DMS79 (cell line): ENCODE measurements at regions not wholly inside any gene's neighbourhood (a gene's known extent, or its start where the extent isn't known, plus 50 kb on each side); places are given as distances from the start of the nearest gene placed in this dataset.

Experiments used
- DNase-seq: peaks from one replicate; lab custom pipeline; 2025; lab: John Stamatoyannopoulos, UW

DNA sequence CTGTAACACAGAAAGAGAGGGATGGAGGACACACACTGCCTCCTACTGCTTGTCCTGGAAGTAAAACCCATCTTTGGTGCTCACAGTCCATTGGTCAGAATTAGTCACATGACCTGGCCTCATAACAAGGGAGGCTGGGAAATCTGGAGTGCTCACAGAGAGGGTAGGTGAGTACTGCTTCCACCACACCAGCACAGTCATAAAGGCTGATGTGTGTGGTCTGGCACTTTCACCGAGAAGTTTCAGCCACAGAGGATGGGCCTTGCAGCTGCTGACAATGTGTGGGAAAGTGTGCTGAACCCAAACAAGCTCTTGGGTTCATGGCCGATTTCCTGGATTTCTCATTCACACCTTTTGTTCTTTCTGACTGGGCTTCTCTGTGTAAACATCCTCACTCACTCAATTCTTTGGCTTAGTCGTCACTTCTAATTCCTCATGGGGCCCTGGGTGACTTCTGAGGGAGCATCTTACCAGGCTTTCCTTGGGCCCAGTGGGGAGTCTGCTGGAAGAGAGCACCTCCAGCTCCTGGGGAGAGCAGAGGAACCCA lies 100.7 kb downstream of the ASB7 start:
- DNase-seq: no peak

DNA sequence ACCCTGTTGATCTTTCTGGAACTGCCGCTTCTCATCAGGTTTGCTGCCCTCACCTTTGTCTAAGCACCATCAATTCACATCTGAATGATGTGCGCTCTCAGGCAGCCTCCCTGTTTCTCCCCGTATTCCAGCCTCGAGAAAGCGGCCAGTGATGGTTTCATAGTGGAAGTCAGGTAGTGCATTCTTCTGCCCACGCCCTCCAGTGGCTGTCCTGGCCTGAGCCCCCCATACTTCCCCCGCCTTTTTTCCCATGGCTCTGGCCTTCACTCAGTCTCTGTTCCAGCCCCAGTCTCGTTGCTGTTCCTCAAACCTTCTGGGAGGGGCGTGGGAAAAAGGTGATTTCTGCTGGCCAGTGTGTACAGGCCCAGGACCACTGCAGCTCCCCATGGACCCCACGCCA lies 101.3 kb downstream of the ASB7 start:
- no peak for DNase-seq

DNA sequence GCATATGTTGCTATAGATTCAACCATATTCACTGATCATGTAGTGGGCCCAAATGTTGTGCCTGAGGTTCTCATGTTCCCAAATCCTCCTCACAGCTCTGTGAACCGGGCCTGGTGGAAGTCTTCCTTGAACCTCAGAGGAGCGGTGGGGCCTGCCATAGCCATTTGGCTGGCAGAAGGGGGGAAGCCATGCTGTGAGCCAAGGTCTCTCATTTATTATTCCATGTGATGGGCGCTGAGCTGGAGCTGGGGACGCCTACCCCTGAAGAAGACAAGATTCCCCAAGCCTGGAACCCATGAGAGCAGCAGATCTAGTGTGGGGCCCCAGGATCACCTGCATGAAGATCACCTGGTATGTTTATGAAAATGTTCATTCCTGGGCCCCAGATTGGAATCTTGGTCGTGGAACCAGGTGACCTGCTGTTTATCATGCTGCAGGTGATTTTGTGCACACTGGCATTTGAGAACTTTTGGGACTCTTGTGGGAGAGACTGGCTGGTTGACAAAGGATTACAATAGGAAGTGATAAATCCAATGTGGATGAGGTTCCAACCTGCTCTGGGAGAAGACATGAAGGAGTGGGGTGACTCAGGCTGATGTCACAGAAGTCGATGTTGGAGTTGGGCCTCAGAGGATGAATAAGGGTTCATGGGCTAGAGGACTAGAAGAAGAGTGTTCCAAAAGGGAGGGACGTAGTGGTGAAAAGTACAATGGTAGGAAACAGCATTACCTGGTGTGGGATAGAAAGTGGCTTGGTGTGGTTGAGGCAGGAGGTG lies 102.1 kb downstream of the ASB7 start:
- no peak for DNase-seq

DNA sequence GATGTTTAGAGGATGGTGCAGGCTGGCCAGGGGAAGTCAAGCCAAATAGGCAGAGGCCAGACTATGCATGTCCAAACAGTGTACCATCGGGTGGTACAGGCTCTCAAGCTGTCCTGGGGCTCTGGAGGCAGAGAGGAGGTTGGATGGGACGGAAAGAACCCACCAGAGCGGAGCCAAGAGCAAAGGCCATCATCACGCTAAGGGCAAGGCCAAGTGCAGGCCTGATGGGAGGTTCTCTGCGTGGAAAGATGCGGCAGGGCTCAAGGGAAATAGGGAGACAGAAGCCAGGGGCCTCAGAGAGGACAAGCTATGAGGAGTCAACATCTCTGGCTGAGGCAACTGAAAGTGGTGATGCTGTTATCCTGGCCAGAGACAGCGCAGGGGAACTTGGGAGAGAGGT lies 102.7 kb downstream of the ASB7 start:
- no peak for DNase-seq

DNA sequence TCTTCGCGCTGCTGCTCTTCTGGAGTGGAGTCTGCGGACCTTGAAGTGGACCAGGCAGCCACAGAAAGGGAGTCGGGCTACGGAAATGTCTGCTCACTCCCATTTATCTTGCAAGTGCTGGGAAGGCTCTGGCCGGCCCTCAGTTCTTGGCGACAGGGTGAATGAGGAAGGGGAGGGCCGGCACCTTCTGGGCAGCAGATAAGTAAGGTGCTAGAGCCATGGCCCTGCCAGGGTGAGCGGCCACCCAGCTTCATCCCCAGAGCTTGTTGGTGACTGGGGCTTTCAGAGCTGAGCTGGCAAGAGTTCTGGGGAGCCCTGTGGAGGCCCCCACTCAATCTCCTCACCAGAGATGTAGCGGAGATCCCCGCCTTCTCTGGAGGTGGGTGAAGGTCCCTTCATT lies 103.5 kb downstream of the ASB7 start:
- DNase-seq: no peak

DNA sequence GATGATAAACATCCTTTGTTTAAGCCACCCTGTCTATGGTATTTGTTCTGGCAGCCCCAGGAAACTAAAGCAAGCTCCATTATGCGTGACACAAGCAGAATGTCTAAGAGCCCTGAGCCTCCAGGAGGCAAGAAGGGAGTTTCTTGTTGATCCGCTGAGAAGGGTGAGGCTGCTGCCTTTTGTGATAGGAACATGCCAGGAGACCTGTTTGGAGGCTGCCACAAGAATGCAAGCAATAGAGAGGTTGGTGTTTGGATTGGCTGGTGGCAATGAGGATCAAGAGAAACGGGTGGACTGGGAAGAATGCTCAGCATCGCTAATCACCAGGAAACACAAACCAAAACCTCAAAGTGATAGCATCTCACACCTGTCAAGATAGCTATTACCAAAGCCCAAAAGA lies 104.8 kb downstream of the ASB7 start:
- DNase-seq: no peak

DNA sequence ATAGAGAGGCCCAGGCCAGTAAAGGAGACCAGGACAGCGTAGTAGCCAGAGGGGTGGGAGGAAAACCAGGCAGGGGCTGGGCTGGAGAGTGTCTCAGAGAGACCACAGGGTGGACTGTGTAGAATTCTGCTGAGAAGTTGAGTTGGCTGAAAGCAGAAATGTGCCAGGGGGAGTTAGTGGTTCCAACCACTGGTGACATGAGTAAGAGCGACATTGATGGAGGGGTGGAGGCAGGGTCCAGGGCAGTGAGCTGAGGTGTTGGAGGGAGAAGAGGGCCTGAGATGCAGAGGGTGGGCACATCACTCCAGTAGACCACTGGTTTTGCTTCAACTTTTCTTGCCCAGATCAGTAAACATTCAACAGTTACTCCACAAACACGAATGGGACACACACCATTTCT lies 106.5 kb downstream of the ASB7 start:
- no peak for DNase-seq

DNA sequence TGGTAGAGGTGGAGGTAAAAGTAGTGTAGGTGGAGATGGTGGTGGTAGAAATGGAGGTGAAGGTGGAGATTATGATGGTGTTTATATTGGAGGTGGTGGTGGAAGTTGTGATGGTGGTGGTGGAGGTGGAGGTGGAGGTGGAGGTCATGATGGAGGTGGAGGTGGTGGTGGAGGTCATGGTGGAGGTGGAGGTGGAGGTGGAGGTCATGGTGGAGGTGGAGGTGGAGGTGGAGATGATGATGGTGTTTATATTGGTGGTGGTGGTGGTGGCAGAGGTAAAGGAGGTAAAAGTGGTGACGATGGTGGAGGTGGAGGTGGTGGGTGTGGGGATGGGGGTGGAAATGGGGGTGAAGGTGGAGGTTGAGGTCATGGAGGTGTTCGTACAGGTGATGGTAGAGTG lies 107.8 kb downstream of the ASB7 start:
- DNase-seq: no peak

DNA sequence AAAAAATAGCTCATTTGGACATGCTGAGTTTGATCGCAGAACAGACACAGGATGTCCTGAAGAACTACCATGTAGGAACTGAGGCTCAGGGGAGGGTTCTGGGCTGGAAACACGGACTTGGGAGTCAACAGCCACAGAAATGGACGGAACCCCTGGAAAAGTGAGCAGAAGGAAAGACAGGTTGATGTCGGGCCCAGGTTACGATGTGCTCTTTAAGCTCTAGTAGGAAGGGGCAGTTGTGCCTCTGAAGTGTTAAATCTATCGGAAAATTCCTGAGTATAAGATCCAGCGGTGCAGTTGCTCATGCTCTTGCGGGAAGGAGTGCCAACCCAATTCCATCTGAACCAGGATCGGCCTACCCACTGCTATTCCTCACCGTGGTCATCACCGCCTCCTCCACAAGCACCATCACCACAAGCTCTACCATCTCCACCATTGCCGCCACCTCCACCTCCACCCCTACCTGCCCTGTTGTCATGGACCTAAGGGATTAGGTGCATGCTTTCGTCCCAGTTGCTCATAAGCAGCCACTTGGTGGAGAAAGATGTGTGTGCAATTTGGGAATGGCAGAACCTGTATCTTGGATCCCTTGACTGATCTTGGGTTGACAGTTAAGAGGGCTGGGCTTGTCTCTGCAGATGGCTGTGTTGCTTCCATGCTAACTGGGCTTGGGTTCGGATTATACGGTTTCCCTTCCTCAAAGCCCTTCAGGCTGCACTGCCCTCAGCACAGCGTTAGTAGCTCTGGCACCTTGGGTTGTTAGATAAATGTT lies 108.5 kb downstream of the ASB7 start:
- DNase-seq: no peak

DNA sequence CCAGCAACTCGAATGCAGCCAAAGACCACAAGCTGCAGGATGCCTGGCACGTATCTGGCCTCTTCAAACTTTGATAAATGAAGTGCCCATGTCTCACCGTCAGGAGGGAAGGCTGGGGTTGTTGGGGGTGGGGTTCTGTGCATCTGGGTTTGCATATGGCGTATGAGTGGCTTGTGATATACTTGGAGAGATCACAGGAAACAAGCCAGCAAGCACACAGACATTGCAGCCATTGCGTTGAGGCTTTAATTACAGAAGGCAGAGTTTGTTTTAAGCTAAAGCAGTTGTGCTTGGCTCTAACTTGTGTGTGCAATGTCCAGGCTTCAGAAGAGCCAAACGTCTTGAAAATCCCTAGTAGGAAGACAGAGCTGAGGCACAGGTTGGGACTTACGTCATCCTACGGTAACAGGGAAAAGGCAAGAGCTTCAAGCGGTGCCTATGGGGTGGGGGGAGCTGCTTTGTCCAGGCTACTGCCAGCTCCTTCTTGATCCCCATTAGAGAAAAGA lies 109.2 kb downstream of the ASB7 start:
- DNase-seq: no peak

DNA sequence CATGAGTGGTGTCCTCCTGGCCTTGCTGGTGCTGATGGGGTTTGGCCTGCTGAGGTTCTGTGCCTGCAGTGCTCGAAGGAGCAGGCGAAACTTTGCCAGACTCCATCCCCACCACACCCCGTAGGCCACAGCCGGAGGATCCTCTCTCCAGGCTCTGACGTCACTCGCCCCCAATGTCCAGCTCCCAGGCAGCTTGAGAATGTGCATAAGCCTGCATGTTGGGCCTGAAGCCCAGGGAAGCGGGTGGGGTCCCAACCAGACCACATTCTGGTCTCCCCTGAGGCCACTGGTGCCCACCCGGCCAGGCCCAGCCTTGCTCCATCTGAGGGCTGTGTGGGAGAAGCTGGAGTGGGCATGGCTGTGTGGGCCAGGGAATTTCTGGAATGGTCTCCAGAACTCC lies 109.8 kb downstream of the ASB7 start:
- no peak for DNase-seq

DNA sequence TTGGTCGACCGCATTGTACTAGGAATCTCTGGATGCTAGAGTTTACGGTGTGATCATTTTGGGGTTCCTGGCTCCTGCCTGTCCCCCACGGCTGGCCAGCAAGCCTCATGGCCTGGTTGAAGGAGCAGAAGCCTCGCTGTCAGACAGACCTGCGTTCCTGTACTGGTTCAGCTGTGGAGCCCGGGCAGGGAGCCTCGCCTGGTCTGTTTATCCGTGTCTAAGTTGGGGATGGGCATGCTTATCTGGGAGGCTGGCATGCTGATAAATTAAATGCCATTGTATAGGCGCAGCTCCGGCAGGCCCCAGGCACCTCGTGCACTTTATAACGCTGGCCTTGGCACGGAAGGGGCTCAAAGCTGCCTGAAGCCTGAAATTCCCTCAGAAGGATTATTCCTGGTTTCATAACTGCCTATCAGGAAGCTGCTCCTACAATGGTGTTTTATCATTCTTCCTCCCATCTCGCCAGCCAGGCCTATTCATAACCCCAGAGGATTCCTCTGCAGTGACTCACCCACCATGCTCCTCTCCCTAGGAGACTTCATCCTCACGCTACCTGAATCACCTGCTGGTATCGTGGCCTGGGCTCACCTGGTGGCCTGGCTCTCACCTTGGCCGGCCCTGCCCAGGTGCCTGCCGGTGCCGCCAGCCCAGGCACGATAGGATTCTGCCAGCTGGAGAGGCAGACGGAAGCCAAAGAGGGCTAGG lies 110.9 kb downstream of the ASB7 start:
- no peak for DNase-seq

DNA sequence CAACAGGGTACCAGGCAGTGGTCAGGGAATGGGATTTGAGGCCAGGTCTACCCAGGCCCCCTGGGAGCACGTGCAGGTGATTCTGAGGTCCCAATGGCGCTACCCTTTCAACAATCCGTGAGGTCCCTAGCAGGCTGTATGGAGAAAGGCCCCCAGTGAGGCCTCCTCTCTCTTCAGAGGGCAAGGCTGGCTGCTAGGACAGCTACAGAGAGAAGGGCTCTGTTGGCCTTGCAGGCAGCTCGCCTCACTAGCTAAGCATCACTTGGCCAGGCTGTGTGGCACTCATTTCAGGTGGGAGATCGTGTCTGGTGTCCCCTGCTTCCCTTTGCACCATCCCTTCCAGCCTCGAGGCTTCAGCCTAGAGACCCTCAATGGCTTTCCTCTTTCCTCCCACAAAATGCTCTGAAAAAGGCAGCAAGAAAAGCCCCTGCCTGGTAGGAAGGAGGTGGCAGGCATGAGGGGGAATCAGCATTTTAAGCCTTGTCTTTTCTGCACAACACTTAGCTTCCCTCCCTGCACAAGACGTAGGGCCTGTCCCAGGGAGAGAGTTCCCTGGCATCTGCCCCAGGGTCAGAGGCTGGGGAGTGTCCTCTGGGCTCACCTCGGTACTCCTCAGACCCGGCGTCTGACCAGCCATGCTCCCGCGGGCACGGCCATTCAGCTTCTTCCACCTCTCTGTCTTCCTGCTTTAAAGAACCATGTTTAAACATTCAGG lies 111.8 kb downstream of the ASB7 start:
- DNase-seq: no peak

DNA sequence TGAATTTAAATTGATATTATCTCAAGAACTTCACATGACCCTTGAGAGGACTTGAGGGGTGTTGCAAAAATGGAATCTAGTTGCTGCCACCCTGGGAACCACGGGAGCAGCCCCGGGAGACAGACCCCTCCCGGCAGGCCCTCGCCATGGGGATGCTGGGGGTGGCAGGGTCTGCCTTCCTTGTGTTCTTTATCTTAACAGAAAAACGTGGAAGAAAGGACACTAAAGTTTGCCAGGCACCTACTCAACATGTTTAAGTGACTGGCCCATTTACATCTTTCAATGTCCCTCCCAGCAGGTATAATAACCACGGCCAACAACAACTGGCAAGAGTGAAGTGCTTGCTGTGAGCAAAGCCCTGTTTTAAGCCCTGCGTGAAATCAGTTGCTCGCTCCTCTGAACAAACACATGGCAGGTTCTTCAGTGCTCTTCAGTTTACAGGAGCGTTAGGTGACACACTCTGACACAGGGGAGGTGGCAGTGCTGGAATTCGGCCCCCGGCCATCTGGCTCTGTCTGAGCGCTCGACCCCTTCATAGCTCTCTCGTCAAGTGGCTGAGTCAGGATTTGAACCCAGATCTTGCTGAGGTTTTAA lies 112.5 kb downstream of the ASB7 start:
- DNase-seq: peak; percentile 55

DNA sequence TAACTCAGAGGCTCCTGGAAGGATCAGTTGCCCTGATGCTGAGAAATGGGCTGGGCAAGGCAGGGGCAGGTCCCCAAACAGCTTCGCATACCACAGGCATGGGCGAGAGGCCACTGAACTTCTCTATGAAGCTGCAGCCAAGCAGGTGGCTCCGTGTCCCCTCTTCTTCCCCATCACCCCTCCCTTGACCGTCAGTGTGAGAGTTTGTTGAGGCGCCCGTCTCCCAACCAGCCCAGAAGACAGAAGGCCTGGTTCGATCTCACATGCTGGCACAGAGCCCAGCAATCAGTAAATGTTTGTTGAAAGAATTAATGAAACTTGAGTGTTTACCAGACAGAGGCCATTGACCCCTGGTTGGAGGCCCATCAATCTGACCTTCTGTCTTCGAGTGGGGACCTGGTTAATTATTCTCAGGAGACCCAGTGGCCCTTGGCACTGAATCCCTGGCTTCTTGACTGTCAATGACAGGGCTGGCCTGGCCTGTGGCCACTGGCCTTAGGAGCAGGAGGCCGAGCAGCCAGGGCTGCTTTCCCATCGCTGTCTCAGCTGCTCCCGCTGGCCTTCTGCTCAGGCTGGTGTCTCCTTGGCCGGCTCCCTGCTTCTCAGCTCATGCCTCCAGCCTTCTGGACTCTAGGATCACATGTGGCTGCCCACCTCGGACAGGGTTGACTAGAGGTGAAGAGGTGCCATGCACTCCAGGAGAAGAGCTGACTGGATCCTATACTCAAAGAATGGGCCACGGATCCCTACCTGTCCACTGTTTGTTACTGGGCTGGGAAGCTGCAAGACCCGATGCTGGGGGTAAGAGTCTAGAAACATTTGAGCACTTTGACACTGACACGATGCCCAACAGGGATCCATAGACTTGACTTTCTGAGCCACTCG lies 113.4 kb downstream of the ASB7 start:
- no peak for DNase-seq

DNA sequence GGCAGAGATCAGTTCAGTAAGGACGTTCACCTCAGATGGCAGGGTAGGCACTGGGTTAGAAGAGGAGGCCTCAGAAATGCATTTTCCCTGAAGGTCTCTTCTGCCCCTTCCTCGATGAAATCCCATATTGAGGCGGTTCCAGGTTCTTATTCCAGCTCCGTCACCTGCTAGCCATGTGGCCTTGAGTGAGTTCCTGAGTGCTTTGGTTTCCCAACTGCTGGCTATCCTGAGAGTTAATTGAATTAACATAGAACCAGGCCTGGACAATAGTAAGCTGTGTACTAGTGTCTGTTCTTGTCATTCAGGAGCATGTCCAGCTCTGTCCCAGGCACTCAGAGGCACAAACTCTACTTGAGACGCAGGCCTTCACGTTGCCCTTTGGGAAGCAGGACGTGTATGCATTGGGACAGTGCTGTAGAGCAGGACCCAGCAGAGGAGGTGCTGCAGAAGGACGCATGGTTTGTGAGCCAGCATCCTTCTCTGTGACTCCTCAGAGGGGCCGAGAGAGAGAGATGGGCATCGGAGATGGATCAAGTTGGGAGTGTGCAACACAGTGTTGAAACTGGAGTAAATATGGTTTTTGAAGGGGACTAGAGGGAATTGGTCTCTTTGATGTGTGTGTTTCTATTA lies 114.2 kb downstream of the ASB7 start:
- no peak for DNase-seq

DNA sequence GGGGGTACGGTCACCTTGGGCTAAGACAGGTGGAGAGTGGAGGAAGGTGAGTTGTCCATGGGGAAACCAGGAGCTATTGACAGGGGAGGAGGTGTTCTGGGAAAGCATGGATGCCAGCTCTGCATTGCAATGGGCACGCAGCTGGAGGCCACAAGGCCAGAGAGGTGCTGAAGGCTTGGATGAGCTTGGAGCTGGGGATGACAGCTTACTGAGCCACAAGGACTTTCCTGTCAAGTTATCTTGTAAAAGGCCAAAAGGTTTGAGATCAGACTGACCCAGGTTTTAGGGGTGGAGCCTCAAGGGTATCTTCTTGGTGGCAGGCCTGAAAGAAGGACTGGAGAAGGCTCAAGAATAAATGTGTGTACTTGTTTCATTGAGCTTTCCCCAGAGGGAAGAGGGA lies 115.2 kb downstream of the ASB7 start:
- DNase-seq: no peak

DNA sequence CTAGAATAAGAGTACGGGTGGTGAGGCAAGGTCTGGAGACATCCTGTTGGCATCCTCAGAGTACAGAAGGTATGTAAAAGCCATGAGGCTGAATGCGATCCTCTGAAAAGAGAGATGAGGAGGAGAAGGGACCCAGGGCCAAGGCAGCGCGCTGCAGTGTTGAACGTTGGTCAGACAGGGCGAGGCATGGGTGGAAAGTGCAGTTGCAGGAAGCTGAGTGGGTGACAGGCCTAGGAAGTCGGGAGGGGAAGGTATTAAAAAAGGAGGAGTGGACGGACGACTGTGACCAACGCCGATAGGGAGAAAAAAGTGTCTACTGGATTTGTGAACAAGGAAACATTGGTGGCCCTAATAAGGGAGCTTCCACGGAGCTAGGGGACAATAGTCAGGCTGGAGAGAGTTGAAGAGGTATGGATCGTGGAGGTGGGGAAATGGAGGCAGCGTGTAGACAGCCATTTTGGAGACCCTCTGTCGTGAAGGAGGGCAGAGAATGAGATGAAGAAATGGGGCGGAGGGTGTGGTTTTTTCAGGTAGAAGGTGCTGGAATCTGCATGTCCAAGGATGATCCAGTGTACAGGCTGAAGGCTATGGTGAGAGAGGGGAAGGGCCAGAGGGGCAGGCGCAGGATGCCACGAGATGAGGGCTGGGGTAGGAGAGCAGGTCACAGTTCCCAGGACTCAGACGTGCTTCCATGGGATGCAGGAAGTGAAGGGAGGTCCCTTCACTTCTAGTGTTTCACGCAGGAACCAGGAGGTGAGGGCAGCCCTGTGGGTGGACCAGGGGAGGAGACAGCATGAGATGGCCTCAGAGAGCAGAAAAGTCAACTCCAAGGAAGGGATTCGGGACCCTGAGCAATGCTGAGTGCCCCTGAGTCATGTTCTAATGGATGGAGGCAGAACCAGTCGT lies 115.9 kb downstream of the ASB7 start:
- DNase-seq: no peak

DNA sequence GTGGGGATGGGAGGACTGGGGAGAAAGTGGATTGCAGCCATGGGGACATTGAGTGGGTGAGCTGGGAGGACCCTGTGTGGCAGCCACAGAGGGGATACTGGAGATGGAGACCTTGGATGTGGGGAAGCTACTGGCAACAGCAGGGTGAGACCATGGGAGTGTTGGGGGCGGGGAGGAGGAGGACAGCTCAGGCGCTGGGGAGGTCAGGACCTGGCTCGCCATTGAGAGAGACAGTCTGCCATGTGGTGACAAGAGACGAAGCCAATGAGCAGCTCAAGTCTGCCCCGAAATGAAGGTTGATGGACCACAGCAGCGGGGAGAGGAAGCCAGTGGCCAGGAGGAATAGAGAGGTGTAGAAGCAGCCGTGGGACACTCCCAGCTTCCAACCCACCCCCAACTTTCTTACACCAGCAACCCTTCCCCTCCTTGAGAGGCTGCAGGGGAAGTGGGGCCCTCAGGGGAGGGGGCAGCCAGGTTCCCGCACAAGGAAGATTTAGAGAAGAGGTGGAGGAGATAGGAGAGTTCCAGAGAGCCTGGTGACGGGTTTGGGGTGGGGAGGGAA lies 118.1 kb downstream of the ASB7 start:
- DNase-seq: no peak
